ENCODE measurements at regions not wholly inside any gene's neighbourhood (a gene's known extent, or its start where the extent isn't known, plus 50 kb on each side); places are given as distances from the start of the nearest gene placed in this dataset.

- no peaks in the 10 kb centered on the region for H3K4me1 ChIP-seq
- WGBS, 2 donors (ENCODE audit: low coverage in 1 of 2): 62% methylated on average over 9 of the region's 10 CpGs; no CpG with 5 or more reads in 1 of the 2 donors
Observed at GRCh38 chr10:43942096-43942850, 293.6 kb upstream of the ZNF32 start.

GRCh38 chr10:43940898-43941837, 292.5 kb upstream of the ZNF32 start:
- Histone ChIP-seq H3K9me3 (no peaks in the 10 kb centered on the region), H3K36me3 (no peaks in the 10 kb centered on the region), H3K4me1 (no peaks in the 10 kb centered on the region), H3K4me3 (no peak overlapping the region), H3K27me3 (no peaks in the 10 kb centered on the region), H3K27ac (no peak overlapping the region)
- in situ Hi-C loops (cut with MboI; ENCODE audit: low pct_ligation_motif_present in 1 of 4, low pct_unique_long_range_greater_than_20kb in 1 of 4, low sequenced_read_pairs in 3 of 4) (no loop called here), intact Hi-C loops (cut with DNase I; ENCODE audit: low total_unique reads) (no loop called here)
- 53 to 69% methylated on average over 2 to 4 of the region's 4 CpGs for WGBS, 2 donors (ENCODE audit: low coverage in 1 of 2)
- no peak for DNase-seq
- TF ChIP-seq EP300 (IDR thresholded peaks at IDR 0.05; ENCODE audit: low read depth) (no peak), CTCF (IDR thresholded peaks at IDR 0.05) (no peak), POLR2AphosphoS5 (IDR thresholded peaks at IDR 0.05) (no peak), POLR2A (IDR thresholded peaks at IDR 0.05) (no peak)

More at GRCh38 chr10:43942096-43942850, 293.6 kb upstream of the ZNF32 start:
- no peak overlapping the region for H3K4me3 ChIP-seq
- H3K9me3 ChIP-seq: no peaks in the 10 kb centered on the region
- no peak for DNase-seq
- H3K27me3 ChIP-seq: no peaks in the 10 kb centered on the region
- in situ Hi-C loops (cut with MboI; ENCODE audit: low pct_ligation_motif_present in 1 of 4, low pct_unique_long_range_greater_than_20kb in 1 of 4, low sequenced_read_pairs in 3 of 4) (no loop called here), intact Hi-C loops (cut with DNase I; ENCODE audit: low total_unique reads) (no loop called here)
- TF ChIP-seq CTCF (IDR thresholded peaks at IDR 0.05) (no peak), POLR2AphosphoS5 (IDR thresholded peaks at IDR 0.05) (no peak), EP300 (IDR thresholded peaks at IDR 0.05; ENCODE audit: low read depth) (no peak), POLR2A (IDR thresholded peaks at IDR 0.05) (no peak)
- no peak overlapping the region for H3K27ac ChIP-seq
- no peaks in the 10 kb centered on the region for H3K36me3 ChIP-seq

- H3K27me3 ChIP-seq: no peaks in the 10 kb centered on the region
- intact Hi-C loops (cut with DNase I; ENCODE audit: low total_unique reads) (no loop called here), in situ Hi-C loops (cut with MboI; ENCODE audit: low pct_ligation_motif_present in 1 of 4, low pct_unique_long_range_greater_than_20kb in 1 of 4, low sequenced_read_pairs in 3 of 4) (no loop called here)
- WGBS, 2 donors (ENCODE audit: low coverage in 1 of 2): 48 to 60% methylated on average over 6 to 10 of the region's 10 CpGs
- no peak for DNase-seq
- H3K4me1 ChIP-seq: no peaks in the 10 kb centered on the region
- no peak overlapping the region for H3K4me3 ChIP-seq
- TF ChIP-seq CTCF (IDR thresholded peaks at IDR 0.05) (no peak), POLR2AphosphoS5 (IDR thresholded peaks at IDR 0.05) (no peak), POLR2A (IDR thresholded peaks at IDR 0.05) (no peak), EP300 (IDR thresholded peaks at IDR 0.05; ENCODE audit: low read depth) (no peak)
- no peaks in the 10 kb centered on the region for H3K36me3 ChIP-seq
- H3K27ac ChIP-seq: no peak overlapping the region
- H3K9me3 ChIP-seq: no peaks in the 10 kb centered on the region
Observed at GRCh38 chr10:43939939-43940820, 291.5 kb upstream of the ZNF32 start.

Measured in transverse colon (tissue), 4 donors.